SK-N-SH (cell line): ENCODE measurements at regions not wholly inside any gene's neighbourhood (a gene's known extent, or its start where the extent isn't known, plus 50 kb on each side); places are given as distances from the start of the nearest gene placed in this dataset.

Experiments used
- CTCF ChIA-PET: fragments of 300-600, 350-600 bp; formaldehyde crosslinking; extraction: SDS; loops from one replicate; lab custom pipeline; 2021; lab: Yijun Ruan, JAX
- POLR2A ChIA-PET: fragments of 350-600 bp; sonication (Branson Sonifier 250); formaldehyde crosslinking; extraction: SDS; loops from one replicate; lab custom pipeline; 2020; ENCODE audit warnings: antibody characterized with exemption, inconsistent platforms; lab: Yijun Ruan, JAX
- DNase-seq: peaks from one replicate; pipeline ENCODE4 v3.0.0; 2012
- H2AFZ ChIP-seq: fragments of 200-600 bp; sonication (generic); 2 replicates; pipeline ENCODE4 v1.8.1; 2016; ENCODE audit warnings: antibody characterized with exemption, mild to moderate bottlenecking, low read depth
- H3F3A ChIP-seq: fragments of 200-600 bp; sonication (generic); replicated peaks from 2 replicates; pipeline ENCODE3; 2016; ENCODE audit warnings: antibody characterized with exemption, mild to moderate bottlenecking; ENCODE audit not compliant: insufficient read depth
- H3K27ac ChIP-seq, 2 experiments: fragments of 200-500 bp in 1 of 2; fragments of 200-600 bp in 1 of 2; sonication (Bioruptor generic) in 1 of 2; sonication (generic), shearing (Covaris generic) in 1 of 2; 2 replicates each; pipeline versions ENCODE4 v1.5.1 to v1.6.1; 2014 to 2016; ENCODE audit warnings: low read depth in 2 of 2, inconsistent platforms in 1 of 2, low read length in 1 of 2, mild to moderate bottlenecking in 1 of 2, mixed read lengths in 1 of 2
- H3K27me3 ChIP-seq: fragments of 200-600 bp; sonication (generic), shearing (Covaris generic); 2 replicates; pipeline ENCODE4 v1.6.1; 2016; ENCODE audit warnings: mixed run types; ENCODE audit not compliant: insufficient read depth
- H3K36me3 ChIP-seq, 2 experiments: fragments of 200-500 bp in 1 of 2; fragments of 200-600 bp in 1 of 2; sonication (Bioruptor generic) in 1 of 2; sonication (generic) in 1 of 2; replicated peaks in 1 of 2; 2 replicates each; pipeline versions ENCODE3 to v1.5.1; 2014 to 2016; ENCODE audit warnings: low read length in 1 of 2, mild to moderate bottlenecking in 1 of 2; ENCODE audit not compliant: insufficient read depth in 2 of 2, control insufficient read depth in 1 of 2
- H3K4me1 ChIP-seq, 2 experiments: fragments of 200-500 bp in 1 of 2; fragments of 200-600 bp in 1 of 2; sonication (Bioruptor generic) in 1 of 2; sonication (generic), shearing (Covaris generic) in 1 of 2; 2 replicates each; pipeline versions ENCODE4 v1.5.1 to v1.6.1; 2014 to 2016; ENCODE audit warnings: low read depth in 1 of 2, low read length in 1 of 2, mixed run types in 1 of 2; ENCODE audit not compliant: insufficient read depth in 2 of 2, control insufficient read depth in 1 of 2
- H3K4me2 ChIP-seq: fragments of 200-600 bp; sonication (generic), shearing (Covaris generic); 2 replicates; pipeline ENCODE4 v1.6.1; 2017; ENCODE audit warnings: mixed run types
- H3K4me3 ChIP-seq, 2 experiments: fragments of 200-500 bp in 1 of 2; fragments of 200-600 bp in 1 of 2; sonication (Bioruptor generic) in 1 of 2; sonication (generic), shearing (Covaris generic) in 1 of 2; 2 replicates each; pipeline versions ENCODE4 v1.5.1 to v1.8.1; 2014 to 2016; ENCODE audit warnings: low read depth in 2 of 2, inconsistent platforms in 1 of 2, low read length in 1 of 2, mild to moderate bottlenecking in 1 of 2, mixed read lengths in 1 of 2, moderate library complexity in 1 of 2
- H3K79me2 ChIP-seq: fragments of 200-600 bp; sonication (generic); 2 replicates; pipeline ENCODE4 v1.8.1; 2017; ENCODE audit warnings: mild to moderate bottlenecking; ENCODE audit not compliant: insufficient read depth
- H3K9ac ChIP-seq: fragments of 200-600 bp; sonication (generic); 2 replicates; pipeline ENCODE4 v1.6.1; 2017; ENCODE audit warnings: mixed run types
- H3K9me2 ChIP-seq: fragments of 200-600 bp; sonication (generic); 2 replicates; pipeline ENCODE4 v1.6.1; 2017; ENCODE audit warnings: mixed run types
- H3K9me3 ChIP-seq: fragments of 200-600 bp; sonication (generic); 2 replicates; pipeline ENCODE4 v1.6.1; 2017; ENCODE audit warnings: mixed run types, mild to moderate bottlenecking, moderate library complexity
- H4K20me1 ChIP-seq: fragments of 200-600 bp; sonication (generic); 2 replicates; pipeline ENCODE4 v1.6.1; 2017; ENCODE audit warnings: mild to moderate bottlenecking, mixed run types; ENCODE audit not compliant: insufficient read depth
- ELF1 ChIP-seq: IDR thresholded peaks from 2 replicates; pipeline ENCODE4 v1.4.0; 2012
- FOXM1 ChIP-seq: IDR thresholded peaks from 2 replicates; pipeline ENCODE4 v1.4.0; 2012; ENCODE audit warnings: low read depth, mild to moderate bottlenecking
- JUND ChIP-seq: IDR thresholded peaks from 2 replicates; pipeline ENCODE4 v1.4.0; 2012
- NFIC ChIP-seq: IDR thresholded peaks from 2 replicates; pipeline ENCODE4 v1.4.0; 2012; ENCODE audit warnings: borderline replicate concordance
- PBX3 ChIP-seq: IDR thresholded peaks from 2 replicates; pipeline ENCODE4; 2012
- POLR2AphosphoS5 ChIP-seq: IDR thresholded peaks from 2 replicates; pipeline ENCODE4 v1.6.1; 2012; ENCODE audit warnings: low read depth, low read length
- RFX5 ChIP-seq: IDR thresholded peaks from 2 replicates; pipeline ENCODE4 v1.6.1; 2012; ENCODE audit warnings: mild to moderate bottlenecking, improper control_type of control experiment, low read length
- SIN3A ChIP-seq: IDR thresholded peaks from 2 replicates; pipeline ENCODE4 v1.6.1; 2012; ENCODE audit warnings: low read depth, mild to moderate bottlenecking, low read length, moderate library complexity, borderline replicate concordance
- TAF1 ChIP-seq: IDR thresholded peaks from 2 replicates; pipeline ENCODE4 v1.6.1; 2012; ENCODE audit warnings: low read depth, mild to moderate bottlenecking, low read length, moderate library complexity, borderline replicate concordance
- WGBS: methylation state at CpG from one replicate; pipeline ENCODE4 v1.1.6; 2017; ENCODE audit warnings: low lambda C conversion rate; 5-methylcytosine and 5-hydroxymethylcytosine counted together
- TF ChIP-seq, protein P1 (sequence below): IDR thresholded peaks from 2 replicates; pipeline ENCODE4 v1.4.0; 2012; ENCODE audit warnings: low read depth
- TF ChIP-seq, protein P2 (sequence below): IDR thresholded peaks from 2 replicates; pipeline ENCODE4 v1.6.1; 2012; ENCODE audit warnings: mild to moderate bottlenecking, low read depth, low read length, moderate library complexity
- TF ChIP-seq, protein P3 (sequence below): IDR thresholded peaks from 2 replicates; pipeline ENCODE4 v1.4.0; 2012; ENCODE audit warnings: low read depth, borderline replicate concordance

GRCh38 chr15:96501362-96501761 lies 170.9 kb downstream of the NR2F2 start (continued):
- TF ChIP-seq, protein P1, sequence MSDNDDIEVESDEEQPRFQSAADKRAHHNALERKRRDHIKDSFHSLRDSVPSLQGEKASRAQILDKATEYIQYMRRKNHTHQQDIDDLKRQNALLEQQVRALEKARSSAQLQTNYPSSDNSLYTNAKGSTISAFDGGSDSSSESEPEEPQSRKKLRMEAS = no peak

DNA sequence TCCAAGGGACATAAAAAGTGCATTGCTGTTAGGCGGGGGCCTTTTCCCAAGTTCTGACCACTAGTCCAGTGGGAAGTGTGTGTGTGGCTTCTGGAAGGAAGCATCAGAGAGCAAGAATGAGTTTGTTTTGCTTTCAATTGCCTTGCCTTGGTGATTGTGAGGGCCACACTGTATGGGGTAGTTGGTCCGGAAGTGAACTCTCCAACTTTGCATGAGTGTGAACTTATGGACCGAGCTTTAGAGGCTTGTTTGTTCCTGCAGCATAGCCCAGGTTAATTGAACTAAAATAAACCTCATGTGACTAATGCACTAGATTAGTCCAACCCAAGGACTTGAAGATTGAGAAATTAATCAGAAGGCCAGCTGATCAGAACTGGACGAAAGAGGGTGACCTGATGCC lies 171.7 kb downstream of the NR2F2 start:
- H3K9me2 ChIP-seq = no peaks in the 10 kb centered on the region
- DNase-seq = no peak
- no peaks in the 10 kb centered on the region for H3K36me3 ChIP-seq
- H3K4me1 ChIP-seq = no peaks in the 10 kb centered on the region
- no peaks in the 10 kb centered on the region for H3K9me3 ChIP-seq
- no peak overlapping the region for H2AFZ ChIP-seq
- H3K79me2 ChIP-seq = no peaks in the 10 kb centered on the region
- ChIA-PET CTCF (no interaction called here), POLR2A (no interaction called here)
- no peak overlapping the region for H3K27ac ChIP-seq
- H3K4me2 ChIP-seq = no peak overlapping the region
- no peaks in the 10 kb centered on the region for H3K27me3 ChIP-seq
- H3K4me3 ChIP-seq = no peak overlapping the region
- no peaks in the 10 kb centered on the region for H3F3A ChIP-seq
- TF ChIP-seq, protein P1 = no peak
- TF ChIP-seq PBX3 (no peak), POLR2AphosphoS5 (no peak)
- TF ChIP-seq, protein P2, sequence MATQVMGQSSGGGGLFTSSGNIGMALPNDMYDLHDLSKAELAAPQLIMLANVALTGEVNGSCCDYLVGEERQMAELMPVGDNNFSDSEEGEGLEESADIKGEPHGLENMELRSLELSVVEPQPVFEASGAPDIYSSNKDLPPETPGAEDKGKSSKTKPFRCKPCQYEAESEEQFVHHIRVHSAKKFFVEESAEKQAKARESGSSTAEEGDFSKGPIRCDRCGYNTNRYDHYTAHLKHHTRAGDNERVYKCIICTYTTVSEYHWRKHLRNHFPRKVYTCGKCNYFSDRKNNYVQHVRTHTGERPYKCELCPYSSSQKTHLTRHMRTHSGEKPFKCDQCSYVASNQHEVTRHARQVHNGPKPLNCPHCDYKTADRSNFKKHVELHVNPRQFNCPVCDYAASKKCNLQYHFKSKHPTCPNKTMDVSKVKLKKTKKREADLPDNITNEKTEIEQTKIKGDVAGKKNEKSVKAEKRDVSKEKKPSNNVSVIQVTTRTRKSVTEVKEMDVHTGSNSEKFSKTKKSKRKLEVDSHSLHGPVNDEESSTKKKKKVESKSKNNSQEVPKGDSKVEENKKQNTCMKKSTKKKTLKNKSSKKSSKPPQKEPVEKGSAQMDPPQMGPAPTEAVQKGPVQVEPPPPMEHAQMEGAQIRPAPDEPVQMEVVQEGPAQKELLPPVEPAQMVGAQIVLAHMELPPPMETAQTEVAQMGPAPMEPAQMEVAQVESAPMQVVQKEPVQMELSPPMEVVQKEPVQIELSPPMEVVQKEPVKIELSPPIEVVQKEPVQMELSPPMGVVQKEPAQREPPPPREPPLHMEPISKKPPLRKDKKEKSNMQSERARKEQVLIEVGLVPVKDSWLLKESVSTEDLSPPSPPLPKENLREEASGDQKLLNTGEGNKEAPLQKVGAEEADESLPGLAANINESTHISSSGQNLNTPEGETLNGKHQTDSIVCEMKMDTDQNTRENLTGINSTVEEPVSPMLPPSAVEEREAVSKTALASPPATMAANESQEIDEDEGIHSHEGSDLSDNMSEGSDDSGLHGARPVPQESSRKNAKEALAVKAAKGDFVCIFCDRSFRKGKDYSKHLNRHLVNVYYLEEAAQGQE = no peak
- TF ChIP-seq, all 33 proteins: peak for 0
- 33% methylated on average over 4 of the region's 4 CpGs for WGBS
- Histone ChIP-seq H3K9ac (no peak overlapping the region), H4K20me1 (no peaks in the 10 kb centered on the region)

- no peak overlapping the region for H3K4me2 ChIP-seq
Measured at GRCh38 chr15:96503276-96503675, 172.8 kb downstream of the NR2F2 start.

More at GRCh38 chr15:96503276-96503675, 172.8 kb downstream of the NR2F2 start:
- Histone ChIP-seq H2AFZ (no peak overlapping the region), H3K27ac (no peak overlapping the region), H3F3A (no peaks in the 10 kb centered on the region), H3K9me2 (no peaks in the 10 kb centered on the region), H3K9me3 (no peaks in the 10 kb centered on the region), H3K9ac (no peak overlapping the region), H3K4me3 (no peak overlapping the region), H4K20me1 (no peaks in the 10 kb centered on the region), H3K79me2 (no peaks in the 10 kb centered on the region), H3K36me3 (no peaks in the 10 kb centered on the region), H3K4me1 (no peaks in the 10 kb centered on the region), H3K27me3 (no peaks in the 10 kb centered on the region)
- WGBS = under 1% methylated on average over 7 of the region's 7 CpGs
- ChIA-PET CTCF (no interaction called here), POLR2A (no interaction called here)
- no peak for DNase-seq
- TF ChIP-seq, protein P1 = no peak
- TF ChIP-seq SIN3A = no peak
- no peak for TF ChIP-seq RFX5
- no peak for TF ChIP-seq ELF1
- TF ChIP-seq JUND = no peak
- TF ChIP-seq FOXM1 = no peak
- no peak for TF ChIP-seq TAF1
- no peak for TF ChIP-seq NFIC
- TF ChIP-seq, protein P3, sequence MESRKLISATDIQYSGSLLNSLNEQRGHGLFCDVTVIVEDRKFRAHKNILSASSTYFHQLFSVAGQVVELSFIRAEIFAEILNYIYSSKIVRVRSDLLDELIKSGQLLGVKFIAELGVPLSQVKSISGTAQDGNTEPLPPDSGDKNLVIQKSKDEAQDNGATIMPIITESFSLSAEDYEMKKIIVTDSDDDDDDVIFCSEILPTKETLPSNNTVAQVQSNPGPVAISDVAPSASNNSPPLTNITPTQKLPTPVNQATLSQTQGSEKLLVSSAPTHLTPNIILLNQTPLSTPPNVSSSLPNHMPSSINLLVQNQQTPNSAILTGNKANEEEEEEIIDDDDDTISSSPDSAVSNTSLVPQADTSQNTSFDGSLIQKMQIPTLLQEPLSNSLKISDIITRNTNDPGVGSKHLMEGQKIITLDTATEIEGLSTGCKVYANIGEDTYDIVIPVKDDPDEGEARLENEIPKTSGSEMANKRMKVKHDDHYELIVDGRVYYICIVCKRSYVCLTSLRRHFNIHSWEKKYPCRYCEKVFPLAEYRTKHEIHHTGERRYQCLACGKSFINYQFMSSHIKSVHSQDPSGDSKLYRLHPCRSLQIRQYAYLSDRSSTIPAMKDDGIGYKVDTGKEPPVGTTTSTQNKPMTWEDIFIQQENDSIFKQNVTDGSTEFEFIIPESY = no peak
